Psoas muscle (tissue), 7 donors: ENCODE measurements at regions not wholly inside any gene's neighbourhood (a gene's known extent, or its start where the extent isn't known, plus 50 kb on each side); places are given as distances from the start of the nearest gene placed in this dataset.

Experiments
- ATAC-seq, 4 donors: fragments of 200-7000 bp; cut with Tn5 transposase; one replicate each; pipeline ENCODE4 v1.9.1; 2020; ENCODE audit warnings: moderate library complexity in 3 of 4, mild to moderate bottlenecking in 2 of 4
- DNase-seq, 2 donors: peaks; one replicate each; pipeline ENCODE4 v3.0.0-alpha.2; 2020
- H3K27ac ChIP-seq: fragments of 200-600 bp; one replicate; pipeline ENCODE4 v1.8.0; 2022
- H3K27me3 ChIP-seq, 3 donors: fragments of 200-600 bp in 1 of 3; one replicate each; pipeline versions ENCODE4 v1.6.1 to v1.8.0; 2013 to 2022; ENCODE audit warnings: low read length in 2 of 3, mild to moderate bottlenecking in 2 of 3, moderate library complexity in 1 of 3; ENCODE audit not compliant: insufficient read depth in 3 of 3
- H3K36me3 ChIP-seq, 2 donors: fragments of 200-600 bp in 1 of 2; one replicate each; pipeline versions ENCODE4 v1.6.1 to v1.8.0; 2013 to 2022; ENCODE audit warnings: low read depth in 1 of 2, mild to moderate bottlenecking in 1 of 2, moderate library complexity in 1 of 2; ENCODE audit not compliant: insufficient read depth in 1 of 2
- H3K4me1 ChIP-seq: fragments of 200-600 bp; one replicate; pipeline ENCODE4 v1.8.0; 2022
- H3K4me3 ChIP-seq: fragments of 200-600 bp; one replicate; pipeline ENCODE4 v1.8.0; 2022; ENCODE audit warnings: mild to moderate bottlenecking
- H3K9me3 ChIP-seq: fragments of 200-600 bp; one replicate; pipeline ENCODE4 v1.8.0; 2022
- WGBS, 3 donors: extraction: QIAGEN DNeasy Blood & Tissue Kit; methylation state at CpG; one replicate each; pipeline versions ENCODE4 v1.1.6 to v1.1.7; 2013; 5-methylcytosine and 5-hydroxymethylcytosine counted together
- intact Hi-C, 2 donors: fragments of 100-400 bp; cut with DNase I; formaldehyde crosslinking; loops; one replicate each; pipeline versions ENCODE4 v1.11.0 to v1.14.2; 2022
- TF ChIP-seq, protein P1 (sequence below): fragments of 200-600 bp; IDR thresholded peaks from one replicate; pipeline ENCODE4 v1.8.0; 2022; ENCODE audit warnings: antibody characterized with exemption
- donor health status: healthy with polysubstance abuse.
- donor health status: DM: no; HTN: no; CAD: no; lungs with moderate emphysema.
- donor health status: Bipolar disorder and iron deficiency.
- donor health status: healthy.
- donor health status: DM: yes; HTN: yes; CAD: no.
- donor health status: DM: no; HTN: no; CAD: no.
- donor health status: DM: yes; HTN: yes; CAD: no.

DNA sequence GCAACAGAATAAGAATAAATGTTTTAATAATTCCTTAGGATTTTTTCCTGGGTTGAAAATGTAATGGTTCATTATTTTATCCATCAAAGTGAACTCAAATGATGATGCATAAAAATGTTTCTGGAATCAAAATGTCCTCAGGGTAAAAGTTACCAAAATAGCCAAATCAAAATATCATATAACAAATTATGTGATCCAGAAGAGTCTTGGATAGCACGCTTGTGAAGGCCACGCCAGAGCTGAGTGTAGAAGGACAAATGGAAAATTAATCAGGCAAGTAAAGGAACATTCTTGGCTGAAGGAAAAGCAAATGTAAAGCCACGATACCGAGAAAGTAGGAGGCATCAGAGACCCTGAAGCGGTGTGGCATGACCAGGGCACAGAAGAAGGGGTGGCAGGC, 169.2 kb downstream of the CAPZA3 start:
- Histone ChIP-seq H3K9me3 (no peaks in the 10 kb centered on the region), H3K27me3 (no peaks in the 10 kb centered on the region), H3K4me1 (no peaks in the 10 kb centered on the region), H3K4me3 (no peak overlapping the region), H3K36me3 (no peaks in the 10 kb centered on the region), H3K27ac (peak overlapping the region; percentile 28)
- DNase-seq (no peak), ATAC-seq (no peak)
- TF ChIP-seq, protein P1, sequence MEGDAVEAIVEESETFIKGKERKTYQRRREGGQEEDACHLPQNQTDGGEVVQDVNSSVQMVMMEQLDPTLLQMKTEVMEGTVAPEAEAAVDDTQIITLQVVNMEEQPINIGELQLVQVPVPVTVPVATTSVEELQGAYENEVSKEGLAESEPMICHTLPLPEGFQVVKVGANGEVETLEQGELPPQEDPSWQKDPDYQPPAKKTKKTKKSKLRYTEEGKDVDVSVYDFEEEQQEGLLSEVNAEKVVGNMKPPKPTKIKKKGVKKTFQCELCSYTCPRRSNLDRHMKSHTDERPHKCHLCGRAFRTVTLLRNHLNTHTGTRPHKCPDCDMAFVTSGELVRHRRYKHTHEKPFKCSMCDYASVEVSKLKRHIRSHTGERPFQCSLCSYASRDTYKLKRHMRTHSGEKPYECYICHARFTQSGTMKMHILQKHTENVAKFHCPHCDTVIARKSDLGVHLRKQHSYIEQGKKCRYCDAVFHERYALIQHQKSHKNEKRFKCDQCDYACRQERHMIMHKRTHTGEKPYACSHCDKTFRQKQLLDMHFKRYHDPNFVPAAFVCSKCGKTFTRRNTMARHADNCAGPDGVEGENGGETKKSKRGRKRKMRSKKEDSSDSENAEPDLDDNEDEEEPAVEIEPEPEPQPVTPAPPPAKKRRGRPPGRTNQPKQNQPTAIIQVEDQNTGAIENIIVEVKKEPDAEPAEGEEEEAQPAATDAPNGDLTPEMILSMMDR, result no peak
- 70 to 77% (median 73%) methylated on average over 5 of the region's 5 CpGs for WGBS, 3 donors
- intact Hi-C loops, result no loop called here

DNA sequence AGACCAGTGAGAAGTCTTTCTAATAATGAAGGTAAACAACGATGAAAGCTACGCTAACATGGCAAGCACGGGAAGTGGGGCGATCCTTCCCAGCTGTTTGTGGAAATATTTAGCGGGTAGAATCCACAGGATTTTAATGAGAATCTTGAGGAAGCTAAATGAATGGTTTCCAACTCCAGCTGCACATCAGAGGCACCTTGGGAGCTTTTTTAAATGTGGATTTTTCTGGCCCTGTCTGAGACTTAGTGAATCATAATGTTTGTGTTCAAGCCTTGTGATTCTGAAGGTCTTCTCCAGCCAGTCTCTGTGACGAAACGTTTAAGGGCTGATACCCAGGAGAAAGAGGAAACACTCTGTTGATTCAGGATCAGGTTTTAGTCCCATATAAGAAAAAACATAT, 169.8 kb downstream of the CAPZA3 start:
- Histone ChIP-seq H3K4me1 (no peaks in the 10 kb centered on the region), H3K9me3 (peaks cover 5% of the 10 kb centered on the region), H3K4me3 (no peak overlapping the region), H3K36me3 (no peaks in the 10 kb centered on the region), H3K27me3 (no peaks in the 10 kb centered on the region), H3K27ac (peak overlapping the region; percentile 28)
- TF ChIP-seq, protein P1, result no peak
- DNase-seq, result no peak
- intact Hi-C loops, result no loop called here
- ATAC-seq, result peak in 1 of 4 donors; percentile 32
- 83 to 86% (median 83%) methylated on average over 7 of the region's 7 CpGs for WGBS, 3 donors

DNA sequence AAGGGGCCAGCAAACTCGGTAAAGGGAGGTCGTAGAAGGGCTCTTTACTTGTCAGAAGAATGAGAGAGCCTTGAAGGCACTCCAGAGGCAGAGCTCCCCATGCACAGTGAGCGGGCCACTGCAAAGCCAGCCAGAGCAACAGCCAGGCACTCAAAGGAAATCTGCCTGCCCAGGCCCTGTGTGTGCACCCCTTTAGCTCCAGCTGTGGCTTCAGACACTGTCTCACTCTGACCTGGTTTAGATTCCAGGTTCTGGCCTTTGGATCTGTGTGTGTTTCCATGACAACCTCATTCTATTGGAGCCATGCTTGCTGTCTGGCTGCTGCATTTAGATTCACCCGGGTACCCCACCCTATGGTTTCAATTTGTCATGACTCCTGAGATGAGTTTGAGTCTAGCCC, 170.3 kb downstream of the CAPZA3 start:
- DNase-seq, result peak in 1 of 2 donors; percentile 50
- TF ChIP-seq, protein P1, result no peak

DNA sequence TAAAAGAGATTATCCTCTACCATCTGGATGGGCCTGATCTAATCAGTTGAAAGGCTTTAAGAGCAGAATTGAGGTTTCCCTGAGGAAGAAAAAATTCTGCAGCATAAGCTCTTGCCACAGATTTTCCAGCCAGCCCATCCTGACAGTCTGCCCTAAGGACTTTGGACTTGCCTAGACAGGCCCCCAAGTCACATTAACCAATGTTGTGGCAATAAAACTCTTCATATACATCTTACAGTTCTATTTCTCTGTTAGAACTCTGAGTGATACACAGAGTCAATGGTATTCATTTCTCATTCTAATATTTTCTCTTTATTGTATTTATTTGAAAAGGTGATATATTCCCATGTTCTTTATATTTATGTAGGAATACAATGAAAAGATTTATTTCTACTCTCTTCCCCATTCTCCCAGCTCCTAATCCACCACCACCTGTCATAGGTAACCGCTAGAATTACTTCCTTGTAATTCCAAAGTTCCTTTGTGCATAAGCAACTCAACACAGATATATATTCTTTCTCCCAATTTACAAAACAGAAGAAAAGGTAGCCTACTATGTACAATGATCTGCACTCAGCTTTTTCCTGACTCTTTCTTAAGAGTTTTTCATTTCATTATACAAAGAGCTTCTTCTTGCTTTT, 182.1 kb downstream of the CAPZA3 start:
- Histone ChIP-seq H3K27me3 (no peaks in the 10 kb centered on the region), H3K4me3 (no peak overlapping the region), H3K27ac (no peak overlapping the region), H3K4me1 (no peaks in the 10 kb centered on the region), H3K9me3 (no peaks in the 10 kb centered on the region), H3K36me3 (no peaks in the 10 kb centered on the region)
- ATAC-seq (no peak), DNase-seq (no peak)
- TF ChIP-seq, protein P1, result no peak
- intact Hi-C loops, result no loop called here
- WGBS, 3 donors, result 77 to 96% (median 86%) methylated on average over 1 of the region's 1 CpG

More for the DNA sequence above, 170.3 kb downstream of the CAPZA3 start:
- H3K27me3 ChIP-seq, result no peaks in the 10 kb centered on the region
- no peaks in the 10 kb centered on the region for H3K36me3 ChIP-seq
- 74 to 79% (median 78%) methylated on average over 4 of the region's 4 CpGs for WGBS, 3 donors
- H3K9me3 ChIP-seq, result peaks cover 6% of the 10 kb centered on the region
- H3K4me3 ChIP-seq, result no peak overlapping the region
- H3K27ac ChIP-seq, result peak overlapping the region; percentile 28
- intact Hi-C loops, result no loop called here
- ATAC-seq, result no peak
- no peaks in the 10 kb centered on the region for H3K4me1 ChIP-seq

DNA sequence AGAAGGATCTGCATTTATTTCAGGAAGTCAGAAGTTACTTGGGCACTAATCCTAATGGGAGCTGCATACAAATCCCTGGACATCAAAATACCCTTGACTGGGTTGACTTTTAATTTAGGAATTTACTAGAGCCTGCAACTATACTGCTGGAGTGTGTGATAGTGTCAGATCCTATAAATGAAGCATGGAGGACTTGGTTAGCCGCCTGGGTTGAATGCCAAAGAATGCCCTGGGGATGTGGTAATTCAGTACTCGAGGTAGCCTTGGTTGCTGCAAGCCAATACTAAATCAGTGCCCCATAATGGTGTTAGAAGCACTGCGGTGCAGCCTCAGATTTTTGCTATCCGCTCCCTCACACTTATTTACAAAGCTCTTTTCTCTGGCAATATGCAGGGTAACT, 184.9 kb downstream of the CAPZA3 start:
- Histone ChIP-seq H3K27me3 (no peaks in the 10 kb centered on the region), H3K9me3 (no peaks in the 10 kb centered on the region), H3K4me1 (no peaks in the 10 kb centered on the region), H3K36me3 (no peaks in the 10 kb centered on the region), H3K4me3 (no peak overlapping the region), H3K27ac (no peak overlapping the region)
- intact Hi-C loops, result no loop called here
- no peak for DNase-seq
- ATAC-seq, result no peak
- 24 to 44% (median 38%) methylated on average over 4 of the region's 4 CpGs for WGBS, 3 donors
- TF ChIP-seq, protein P1, result no peak
